Breast epithelium (tissue), 3 donors: ENCODE measurements at regions not wholly inside any gene's neighbourhood (a gene's known extent, or its start where the extent isn't known, plus 50 kb on each side); places are given as distances from the start of the nearest gene placed in this dataset.

Experiments used
- POLR2A ChIP-seq: fragments of 450-650 bp; IDR thresholded peaks from one replicate; pipeline ENCODE4 v1.6.1; 2016; ENCODE audit warnings: antibody characterized with exemption, mild to moderate bottlenecking, moderate library complexity
- TF ChIP-seq, protein P1 (sequence below), 3 donors: fragments of 450-650 bp; IDR thresholded peaks; one replicate each; pipeline ENCODE4 v1.5.1; 2016 to 2017; ENCODE audit warnings: antibody characterized with exemption in 3 of 3, mild to moderate bottlenecking in 3 of 3, moderate library complexity in 3 of 3

DNA sequence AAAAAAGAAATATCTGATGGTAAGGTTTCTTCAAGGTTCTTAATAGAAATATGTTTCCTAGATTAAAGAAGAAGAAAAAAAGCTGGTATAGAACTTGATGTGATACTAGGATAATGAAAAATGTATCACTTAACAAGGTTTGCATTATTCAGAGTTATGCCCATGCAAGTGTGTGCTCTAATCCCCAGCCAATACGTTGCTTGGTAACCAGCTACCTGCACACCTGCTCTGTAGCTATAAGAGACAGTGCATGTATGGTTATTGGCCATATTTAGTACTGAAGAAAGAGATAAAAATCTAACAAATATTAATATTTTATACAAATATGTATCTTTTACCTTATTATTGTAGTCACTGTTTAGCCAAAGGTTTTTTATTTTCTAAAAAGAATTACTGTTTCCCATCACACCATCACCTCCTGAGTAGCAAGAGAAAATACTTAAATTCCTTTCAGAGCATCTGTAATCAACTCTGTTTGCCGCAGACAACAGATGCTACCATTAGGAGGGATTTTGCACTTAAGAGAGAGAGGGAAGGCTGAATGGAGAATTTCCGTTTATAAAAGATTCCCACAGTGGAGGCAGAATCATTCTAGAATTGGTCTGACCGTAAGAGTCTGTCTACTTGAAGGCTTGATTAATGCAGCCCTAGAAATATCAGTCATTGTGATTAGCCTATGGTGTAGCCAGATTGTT lies 115.6 kb downstream of the NEDD1 start:
- TF ChIP-seq, protein P1, sequence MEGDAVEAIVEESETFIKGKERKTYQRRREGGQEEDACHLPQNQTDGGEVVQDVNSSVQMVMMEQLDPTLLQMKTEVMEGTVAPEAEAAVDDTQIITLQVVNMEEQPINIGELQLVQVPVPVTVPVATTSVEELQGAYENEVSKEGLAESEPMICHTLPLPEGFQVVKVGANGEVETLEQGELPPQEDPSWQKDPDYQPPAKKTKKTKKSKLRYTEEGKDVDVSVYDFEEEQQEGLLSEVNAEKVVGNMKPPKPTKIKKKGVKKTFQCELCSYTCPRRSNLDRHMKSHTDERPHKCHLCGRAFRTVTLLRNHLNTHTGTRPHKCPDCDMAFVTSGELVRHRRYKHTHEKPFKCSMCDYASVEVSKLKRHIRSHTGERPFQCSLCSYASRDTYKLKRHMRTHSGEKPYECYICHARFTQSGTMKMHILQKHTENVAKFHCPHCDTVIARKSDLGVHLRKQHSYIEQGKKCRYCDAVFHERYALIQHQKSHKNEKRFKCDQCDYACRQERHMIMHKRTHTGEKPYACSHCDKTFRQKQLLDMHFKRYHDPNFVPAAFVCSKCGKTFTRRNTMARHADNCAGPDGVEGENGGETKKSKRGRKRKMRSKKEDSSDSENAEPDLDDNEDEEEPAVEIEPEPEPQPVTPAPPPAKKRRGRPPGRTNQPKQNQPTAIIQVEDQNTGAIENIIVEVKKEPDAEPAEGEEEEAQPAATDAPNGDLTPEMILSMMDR (IDR thresholded peaks at IDR 0.05), result no peak
- no peak for TF ChIP-seq POLR2A
